SK-N-SH treated with all-trans-retinoic acid at 6 μM for 48 hours (cell line): ENCODE measurements at regions not wholly inside any gene's neighbourhood (a gene's known extent, or its start where the extent isn't known, plus 50 kb on each side); places are given as distances from the start of the nearest gene placed in this dataset.

ENCODE experiments used
- ATAC-seq: fragments of 200-7000 bp; cut with Tn5 transposase; 3 replicates; pipeline ENCODE4 v1.9.1; 2020; ENCODE audit warnings: mild to moderate bottlenecking, moderate library complexity
- ARNTL ChIP-seq: fragments of 450-650 bp; formaldehyde crosslinking; IDR thresholded peaks from 2 replicates; pipeline ENCODE4 v1.5.0; 2020; ENCODE audit warnings: low read depth, mild to moderate bottlenecking, moderate library complexity, borderline replicate concordance
- BACH2 ChIP-seq: fragments of 250-450 bp; sonication (Bioruptor Pico); IDR thresholded peaks from 2 replicates; pipeline ENCODE4 v1.9.0; 2021; ENCODE audit warnings: mild to moderate bottlenecking, borderline replicate concordance
- CSDC2 ChIP-seq: fragments of 250-450 bp; sonication (Bioruptor Pico); IDR thresholded peaks from 2 replicates; pipeline ENCODE4 v1.5.0; 2020; ENCODE audit warnings: mild to moderate bottlenecking, moderate library complexity
- ESRRG ChIP-seq: fragments of 250-450 bp; sonication (Bioruptor Pico); IDR thresholded peaks from 2 replicates; pipeline ENCODE4 v1.6.1; 2021; ENCODE audit warnings: mild to moderate bottlenecking
- GLIS3 ChIP-seq: fragments of 250-450 bp; sonication (Bioruptor Pico); IDR thresholded peaks from 2 replicates; pipeline ENCODE4 v1.5.0; 2020; ENCODE audit warnings: mild to moderate bottlenecking, moderate library complexity
- ISL1 ChIP-seq: fragments of 250-450 bp; sonication (Bioruptor Pico); IDR thresholded peaks from 2 replicates; pipeline ENCODE4 v2.1.2; 2022; ENCODE audit warnings: mild to moderate bottlenecking, moderate library complexity
- OSR1 ChIP-seq: fragments of 250-450 bp; sonication (Bioruptor Pico); IDR thresholded peaks from 2 replicates; pipeline ENCODE4 v1.8.0; 2022; ENCODE audit warnings: moderate library complexity, mild to moderate bottlenecking, inconsistent platforms
- PPARA ChIP-seq: fragments of 250-450 bp; sonication (Bioruptor Pico); IDR thresholded peaks from 2 replicates; pipeline ENCODE4 v1.5.0; 2020; ENCODE audit warnings: mild to moderate bottlenecking, borderline replicate concordance
- RARB ChIP-seq: fragments of 250-450 bp; sonication (Bioruptor Pico); IDR thresholded peaks from 2 replicates; pipeline ENCODE4 v1.8.0; 2021; ENCODE audit warnings: mild to moderate bottlenecking, moderate library complexity
- SNAI2 ChIP-seq: fragments of 250-450 bp; sonication (Bioruptor Pico); IDR thresholded peaks from 2 replicates; pipeline ENCODE4 v1.5.0; 2020; ENCODE audit warnings: mild to moderate bottlenecking, moderate library complexity
- TCF4 ChIP-seq: fragments of 250-450 bp; sonication (Bioruptor Pico); IDR thresholded peaks from 2 replicates; pipeline ENCODE4 v1.8.0; 2021; ENCODE audit warnings: mild to moderate bottlenecking, moderate library complexity, borderline replicate concordance
- TOX ChIP-seq: fragments of 250-450 bp; sonication (Bioruptor Pico); IDR thresholded peaks from 2 replicates; pipeline ENCODE4 v1.8.0; 2021; ENCODE audit warnings: mild to moderate bottlenecking, moderate library complexity, borderline replicate concordance
- ZC3H10 ChIP-seq: fragments of 250-450 bp; sonication (Bioruptor Pico); IDR thresholded peaks from 2 replicates; pipeline ENCODE4 v1.5.1; 2021; ENCODE audit warnings: mild to moderate bottlenecking, moderate library complexity
- ZFP3 ChIP-seq: fragments of 250-450 bp; sonication (Bioruptor Pico); IDR thresholded peaks from 2 replicates; pipeline ENCODE4 v1.5.0; 2020; ENCODE audit warnings: mild to moderate bottlenecking, moderate library complexity
- ZFP30 ChIP-seq: fragments of 450-650 bp; formaldehyde crosslinking; IDR thresholded peaks from 2 replicates; pipeline ENCODE4 v1.5.0; 2022; ENCODE audit warnings: mild to moderate bottlenecking, moderate library complexity
- ZNF565 ChIP-seq: fragments of 450-650 bp; formaldehyde crosslinking; conservative IDR thresholded peaks from 2 replicates; pipeline ENCODE4 v1.5.0; 2020; ENCODE audit warnings: low read depth, mild to moderate bottlenecking, moderate library complexity
- ZNF70 ChIP-seq: fragments of 450-650 bp; formaldehyde crosslinking; IDR thresholded peaks from 2 replicates; pipeline ENCODE4 v1.5.0; 2020; ENCODE audit warnings: mild to moderate bottlenecking, moderate library complexity
- ZNF8 ChIP-seq: fragments of 450-650 bp; formaldehyde crosslinking; IDR thresholded peaks from 2 replicates; pipeline ENCODE4 v1.5.0; 2020; ENCODE audit warnings: mild to moderate bottlenecking, moderate library complexity
- TF ChIP-seq, protein P1 (sequence below): fragments of 250-450 bp; sonication (Bioruptor Pico); IDR thresholded peaks from 2 replicates; pipeline ENCODE4 v1.8.0; 2020; ENCODE audit warnings: mild to moderate bottlenecking, moderate library complexity, borderline replicate concordance
- TF ChIP-seq, protein P2 (sequence below): fragments of 250-450 bp; sonication (Bioruptor Pico); IDR thresholded peaks from 2 replicates; pipeline ENCODE4 v1.8.0; 2021; ENCODE audit warnings: low read depth, mild to moderate bottlenecking, moderate library complexity, borderline replicate concordance
- TF ChIP-seq, protein P3 (sequence below): fragments of 250-450 bp; sonication (Bioruptor Pico); IDR thresholded peaks from 2 replicates; pipeline ENCODE4 v1.5.0; 2020; ENCODE audit warnings: mild to moderate bottlenecking, moderate library complexity
- TF ChIP-seq, protein P4 (sequence below): fragments of 250-450 bp; sonication (Bioruptor Pico); IDR thresholded peaks from 2 replicates; pipeline ENCODE4 v1.5.1; 2020; ENCODE audit warnings: low read depth, mild to moderate bottlenecking, moderate library complexity
- TF ChIP-seq, protein P5 (sequence below): fragments of 250-450 bp; sonication (Bioruptor Pico); IDR thresholded peaks from 2 replicates; pipeline ENCODE4 v1.5.1; 2021; ENCODE audit warnings: mild to moderate bottlenecking, moderate library complexity

DNA sequence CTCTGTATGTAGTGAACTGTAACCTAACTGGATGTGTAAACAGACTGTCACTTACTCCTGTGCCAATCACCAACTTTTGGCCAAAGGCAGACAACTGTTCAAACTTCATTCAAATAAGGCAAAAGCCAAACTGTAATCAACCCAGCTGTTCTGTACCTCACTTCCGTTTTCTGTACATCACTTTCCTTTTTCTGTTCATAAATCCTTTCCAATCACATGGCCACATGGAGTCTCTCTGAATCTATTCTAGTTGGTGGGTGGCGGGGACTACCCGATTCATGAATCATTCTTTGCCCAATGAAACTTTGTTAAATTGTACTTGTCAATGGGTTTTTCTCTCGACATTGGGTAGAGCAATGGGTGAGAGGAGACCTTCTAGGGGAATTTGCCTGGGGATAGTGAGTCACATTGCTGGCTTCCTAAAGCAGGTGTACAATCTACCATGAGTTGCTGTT is 178.3 kb upstream of the RFC3 start:
- ATAC-seq = no peak

DNA sequence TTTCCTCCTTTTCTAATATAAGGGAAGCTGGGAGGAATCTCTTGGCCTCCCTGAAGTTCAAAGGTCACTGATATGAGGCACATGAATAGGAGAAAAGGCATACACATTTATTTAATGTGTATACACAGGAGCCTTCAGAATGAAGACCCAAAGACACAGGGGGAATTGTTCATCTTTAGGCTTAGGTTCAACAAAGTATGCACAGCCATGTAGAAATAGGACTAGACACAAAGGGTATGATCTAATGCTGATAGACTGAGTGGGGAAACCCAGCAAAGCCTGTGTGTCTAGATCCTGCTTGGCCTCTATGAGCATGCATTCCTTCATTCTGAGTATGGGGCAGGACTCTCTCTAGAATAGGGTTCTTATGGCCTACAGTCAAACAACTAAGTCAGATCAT is 177.1 kb upstream of the RFC3 start:
- TF ChIP-seq GLIS3 = no peak
- ATAC-seq = no peak

More for the DNA sequence above, 178.3 kb upstream of the RFC3 start:
- TF ChIP-seq ARNTL (CRISPR knock-in tag) (no peak), BACH2 (CRISPR knock-in tag) (no peak), OSR1 (CRISPR knock-in tag) (no peak), ZFP3 (CRISPR knock-in tag) (no peak), CSDC2 (CRISPR knock-in tag) (no peak), SNAI2 (CRISPR knock-in tag) (no peak), ZNF565 (CRISPR knock-in tag) (no peak), GLIS3 (no peak)
- TF ChIP-seq, protein P1, sequence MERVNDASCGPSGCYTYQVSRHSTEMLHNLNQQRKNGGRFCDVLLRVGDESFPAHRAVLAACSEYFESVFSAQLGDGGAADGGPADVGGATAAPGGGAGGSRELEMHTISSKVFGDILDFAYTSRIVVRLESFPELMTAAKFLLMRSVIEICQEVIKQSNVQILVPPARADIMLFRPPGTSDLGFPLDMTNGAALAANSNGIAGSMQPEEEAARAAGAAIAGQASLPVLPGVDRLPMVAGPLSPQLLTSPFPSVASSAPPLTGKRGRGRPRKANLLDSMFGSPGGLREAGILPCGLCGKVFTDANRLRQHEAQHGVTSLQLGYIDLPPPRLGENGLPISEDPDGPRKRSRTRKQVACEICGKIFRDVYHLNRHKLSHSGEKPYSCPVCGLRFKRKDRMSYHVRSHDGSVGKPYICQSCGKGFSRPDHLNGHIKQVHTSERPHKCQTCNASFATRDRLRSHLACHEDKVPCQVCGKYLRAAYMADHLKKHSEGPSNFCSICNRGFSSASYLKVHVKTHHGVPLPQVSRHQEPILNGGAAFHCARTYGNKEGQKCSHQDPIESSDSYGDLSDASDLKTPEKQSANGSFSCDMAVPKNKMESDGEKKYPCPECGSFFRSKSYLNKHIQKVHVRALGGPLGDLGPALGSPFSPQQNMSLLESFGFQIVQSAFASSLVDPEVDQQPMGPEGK (CRISPR knock-in tag) = no peak

DNA sequence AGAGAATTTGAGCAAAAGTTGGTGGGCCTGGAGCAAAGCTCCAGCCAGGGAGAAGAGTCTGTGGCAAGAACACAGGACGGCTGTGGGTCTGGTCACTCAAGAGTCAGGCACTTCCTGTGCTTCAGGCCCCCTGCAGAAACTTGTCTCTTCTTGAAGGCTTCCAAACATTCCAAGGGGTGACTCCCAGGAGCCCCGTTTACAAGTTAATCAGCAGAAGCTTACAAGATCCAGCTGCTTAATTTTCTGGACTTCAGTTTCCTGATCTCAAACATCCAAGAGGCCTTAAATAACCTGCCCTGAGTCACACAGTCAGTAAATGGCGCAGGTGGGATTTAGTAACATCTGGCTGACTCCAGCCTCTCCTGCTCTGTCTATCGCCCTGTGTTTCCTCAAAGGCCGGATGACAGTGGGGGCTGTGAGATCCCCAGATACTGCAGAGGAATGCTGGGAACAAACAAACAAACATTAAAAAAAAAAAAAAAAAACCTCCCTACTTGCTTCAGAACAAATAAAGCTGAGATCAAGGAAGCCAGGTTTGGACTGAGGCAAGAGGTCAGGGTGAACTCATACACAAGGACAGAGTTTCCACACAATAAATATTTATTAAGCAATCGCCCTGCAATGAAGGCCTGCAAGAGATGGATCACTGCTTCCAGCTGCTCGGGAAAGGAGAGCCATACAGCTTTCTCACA is 175.4 kb upstream of the RFC3 start:
- TF ChIP-seq ISL1 (CRISPR knock-in tag) (no peak), CSDC2 (CRISPR knock-in tag) (no peak), PPARA (CRISPR knock-in tag) (no peak), ZFP30 (CRISPR knock-in tag) (no peak), ZFP3 (CRISPR knock-in tag) (no peak), ZNF8 (no peak), TCF4 (no peak), SNAI2 (CRISPR knock-in tag) (no peak), TOX (no peak), BACH2 (CRISPR knock-in tag) (no peak), ZC3H10 (no peak), ZNF70 (CRISPR knock-in tag) (no peak), RARB (CRISPR knock-in tag) (no peak), ESRRG (CRISPR knock-in tag) (no peak), GLIS3 (no peak)
- TF ChIP-seq, protein P2, sequence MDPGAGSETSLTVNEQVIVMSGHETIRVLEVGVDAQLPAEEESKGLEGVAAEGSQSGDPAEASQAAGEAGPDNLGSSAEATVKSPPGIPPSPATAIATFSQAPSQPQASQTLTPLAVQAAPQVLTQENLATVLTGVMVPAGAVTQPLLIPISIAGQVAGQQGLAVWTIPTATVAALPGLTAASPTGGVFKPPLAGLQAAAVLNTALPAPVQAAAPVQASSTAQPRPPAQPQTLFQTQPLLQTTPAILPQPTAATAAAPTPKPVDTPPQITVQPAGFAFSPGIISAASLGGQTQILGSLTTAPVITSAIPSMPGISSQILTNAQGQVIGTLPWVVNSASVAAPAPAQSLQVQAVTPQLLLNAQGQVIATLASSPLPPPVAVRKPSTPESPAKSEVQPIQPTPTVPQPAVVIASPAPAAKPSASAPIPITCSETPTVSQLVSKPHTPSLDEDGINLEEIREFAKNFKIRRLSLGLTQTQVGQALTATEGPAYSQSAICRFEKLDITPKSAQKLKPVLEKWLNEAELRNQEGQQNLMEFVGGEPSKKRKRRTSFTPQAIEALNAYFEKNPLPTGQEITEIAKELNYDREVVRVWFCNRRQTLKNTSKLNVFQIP (CRISPR knock-in tag) = no peak
- TF ChIP-seq, protein P1 (CRISPR knock-in tag) = no peak
- TF ChIP-seq, protein P3, sequence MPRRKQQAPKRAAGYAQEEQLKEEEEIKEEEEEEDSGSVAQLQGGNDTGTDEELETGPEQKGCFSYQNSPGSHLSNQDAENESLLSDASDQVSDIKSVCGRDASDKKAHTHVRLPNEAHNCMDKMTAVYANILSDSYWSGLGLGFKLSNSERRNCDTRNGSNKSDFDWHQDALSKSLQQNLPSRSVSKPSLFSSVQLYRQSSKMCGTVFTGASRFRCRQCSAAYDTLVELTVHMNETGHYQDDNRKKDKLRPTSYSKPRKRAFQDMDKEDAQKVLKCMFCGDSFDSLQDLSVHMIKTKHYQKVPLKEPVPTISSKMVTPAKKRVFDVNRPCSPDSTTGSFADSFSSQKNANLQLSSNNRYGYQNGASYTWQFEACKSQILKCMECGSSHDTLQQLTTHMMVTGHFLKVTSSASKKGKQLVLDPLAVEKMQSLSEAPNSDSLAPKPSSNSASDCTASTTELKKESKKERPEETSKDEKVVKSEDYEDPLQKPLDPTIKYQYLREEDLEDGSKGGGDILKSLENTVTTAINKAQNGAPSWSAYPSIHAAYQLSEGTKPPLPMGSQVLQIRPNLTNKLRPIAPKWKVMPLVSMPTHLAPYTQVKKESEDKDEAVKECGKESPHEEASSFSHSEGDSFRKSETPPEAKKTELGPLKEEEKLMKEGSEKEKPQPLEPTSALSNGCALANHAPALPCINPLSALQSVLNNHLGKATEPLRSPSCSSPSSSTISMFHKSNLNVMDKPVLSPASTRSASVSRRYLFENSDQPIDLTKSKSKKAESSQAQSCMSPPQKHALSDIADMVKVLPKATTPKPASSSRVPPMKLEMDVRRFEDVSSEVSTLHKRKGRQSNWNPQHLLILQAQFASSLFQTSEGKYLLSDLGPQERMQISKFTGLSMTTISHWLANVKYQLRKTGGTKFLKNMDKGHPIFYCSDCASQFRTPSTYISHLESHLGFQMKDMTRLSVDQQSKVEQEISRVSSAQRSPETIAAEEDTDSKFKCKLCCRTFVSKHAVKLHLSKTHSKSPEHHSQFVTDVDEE = no peak
- TF ChIP-seq, protein P4, sequence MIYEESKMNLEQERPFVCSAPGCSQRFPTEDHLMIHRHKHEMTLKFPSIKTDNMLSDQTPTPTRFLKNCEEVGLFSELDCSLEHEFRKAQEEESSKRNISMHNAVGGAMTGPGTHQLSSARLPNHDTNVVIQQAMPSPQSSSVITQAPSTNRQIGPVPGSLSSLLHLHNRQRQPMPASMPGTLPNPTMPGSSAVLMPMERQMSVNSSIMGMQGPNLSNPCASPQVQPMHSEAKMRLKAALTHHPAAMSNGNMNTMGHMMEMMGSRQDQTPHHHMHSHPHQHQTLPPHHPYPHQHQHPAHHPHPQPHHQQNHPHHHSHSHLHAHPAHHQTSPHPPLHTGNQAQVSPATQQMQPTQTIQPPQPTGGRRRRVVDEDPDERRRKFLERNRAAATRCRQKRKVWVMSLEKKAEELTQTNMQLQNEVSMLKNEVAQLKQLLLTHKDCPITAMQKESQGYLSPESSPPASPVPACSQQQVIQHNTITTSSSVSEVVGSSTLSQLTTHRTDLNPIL (CRISPR knock-in tag) = no peak
- TF ChIP-seq, protein P5, sequence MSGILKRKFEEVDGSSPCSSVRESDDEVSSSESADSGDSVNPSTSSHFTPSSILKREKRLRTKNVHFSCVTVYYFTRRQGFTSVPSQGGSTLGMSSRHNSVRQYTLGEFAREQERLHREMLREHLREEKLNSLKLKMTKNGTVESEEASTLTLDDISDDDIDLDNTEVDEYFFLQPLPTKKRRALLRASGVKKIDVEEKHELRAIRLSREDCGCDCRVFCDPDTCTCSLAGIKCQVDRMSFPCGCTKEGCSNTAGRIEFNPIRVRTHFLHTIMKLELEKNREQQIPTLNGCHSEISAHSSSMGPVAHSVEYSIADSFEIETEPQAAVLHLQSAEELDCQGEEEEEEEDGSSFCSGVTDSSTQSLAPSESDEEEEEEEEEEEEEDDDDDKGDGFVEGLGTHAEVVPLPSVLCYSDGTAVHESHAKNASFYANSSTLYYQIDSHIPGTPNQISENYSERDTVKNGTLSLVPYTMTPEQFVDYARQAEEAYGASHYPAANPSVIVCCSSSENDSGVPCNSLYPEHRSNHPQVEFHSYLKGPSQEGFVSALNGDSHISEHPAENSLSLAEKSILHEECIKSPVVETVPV (CRISPR knock-in tag) = no peak
- ATAC-seq = no peak
